IMR-90 (cell line): ENCODE measurements at regions not wholly inside any gene's neighbourhood (a gene's known extent, or its start where the extent isn't known, plus 50 kb on each side); places are given as distances from the start of the nearest gene placed in this dataset.

Source experiments
- BHLHE40 ChIP-seq: fragments of 150-350 bp; IDR thresholded peaks from 2 replicates; pipeline ENCODE4 v1.6.1; 2016; ENCODE audit warnings: mild to moderate bottlenecking, low read depth, low read length
- CEBPB ChIP-seq: IDR thresholded peaks from 2 replicates; pipeline ENCODE4 v1.6.1; 2012; ENCODE audit warnings: low read depth, low read length, improper control_type of control experiment
- ELK1 ChIP-seq: fragments of 150-350 bp; IDR thresholded peaks from 2 replicates; pipeline ENCODE4 v1.6.1; 2016; ENCODE audit warnings: low read depth, mild to moderate bottlenecking, low read length, moderate library complexity, borderline replicate concordance
- FOS ChIP-seq: fragments of 150-350 bp; IDR thresholded peaks from 2 replicates; pipeline ENCODE4 v1.6.1; 2016; ENCODE audit warnings: low read depth, low read length
- MAZ ChIP-seq: IDR thresholded peaks from 2 replicates; pipeline ENCODE4 v1.6.1; 2012; ENCODE audit warnings: low read depth, mild to moderate bottlenecking, low read length, improper control_type of control experiment, moderate library complexity, borderline replicate concordance
- MXI1 ChIP-seq: IDR thresholded peaks from 2 replicates; pipeline ENCODE4 v1.6.1; 2012; ENCODE audit warnings: low read depth, mild to moderate bottlenecking, low read length, moderate library complexity, borderline replicate concordance
- NFE2L2 ChIP-seq: fragments of 150-350 bp; IDR thresholded peaks from 2 replicates; pipeline ENCODE4 v1.6.1; 2016; ENCODE audit warnings: low read depth, mild to moderate bottlenecking, low read length
- POLR2A ChIP-seq: IDR thresholded peaks from 2 replicates; pipeline ENCODE4 v1.6.1; 2012; ENCODE audit warnings: mild to moderate bottlenecking, low read depth, low read length
- RAD21 ChIP-seq: IDR thresholded peaks from 2 replicates; pipeline ENCODE4 v1.6.1; 2012; ENCODE audit warnings: low read length, improper control_type of control experiment
- RCOR1 ChIP-seq: IDR thresholded peaks from 2 replicates; pipeline ENCODE4 v1.6.1; 2012; ENCODE audit warnings: mild to moderate bottlenecking, low read length, improper control_type of control experiment; ENCODE audit not compliant: insufficient replicate concordance
- RFX5 ChIP-seq: IDR thresholded peaks from 2 replicates; pipeline ENCODE4 v1.8.0; 2012; ENCODE audit warnings: low read depth, mild to moderate bottlenecking, low read length, moderate library complexity
- SMC3 ChIP-seq: fragments of 150-350 bp; IDR thresholded peaks from 2 replicates; pipeline ENCODE4 v1.6.1; 2016; ENCODE audit warnings: low read depth, mild to moderate bottlenecking, antibody characterized with exemption, low read length, moderate library complexity
- TF ChIP-seq, protein P1 (sequence below): conservative IDR thresholded peaks from 2 replicates; pipeline ENCODE4 v1.5.1; 2012; ENCODE audit warnings: mild to moderate bottlenecking, low read depth, low read length, improper control_type of control experiment

- TF ChIP-seq, protein P1, sequence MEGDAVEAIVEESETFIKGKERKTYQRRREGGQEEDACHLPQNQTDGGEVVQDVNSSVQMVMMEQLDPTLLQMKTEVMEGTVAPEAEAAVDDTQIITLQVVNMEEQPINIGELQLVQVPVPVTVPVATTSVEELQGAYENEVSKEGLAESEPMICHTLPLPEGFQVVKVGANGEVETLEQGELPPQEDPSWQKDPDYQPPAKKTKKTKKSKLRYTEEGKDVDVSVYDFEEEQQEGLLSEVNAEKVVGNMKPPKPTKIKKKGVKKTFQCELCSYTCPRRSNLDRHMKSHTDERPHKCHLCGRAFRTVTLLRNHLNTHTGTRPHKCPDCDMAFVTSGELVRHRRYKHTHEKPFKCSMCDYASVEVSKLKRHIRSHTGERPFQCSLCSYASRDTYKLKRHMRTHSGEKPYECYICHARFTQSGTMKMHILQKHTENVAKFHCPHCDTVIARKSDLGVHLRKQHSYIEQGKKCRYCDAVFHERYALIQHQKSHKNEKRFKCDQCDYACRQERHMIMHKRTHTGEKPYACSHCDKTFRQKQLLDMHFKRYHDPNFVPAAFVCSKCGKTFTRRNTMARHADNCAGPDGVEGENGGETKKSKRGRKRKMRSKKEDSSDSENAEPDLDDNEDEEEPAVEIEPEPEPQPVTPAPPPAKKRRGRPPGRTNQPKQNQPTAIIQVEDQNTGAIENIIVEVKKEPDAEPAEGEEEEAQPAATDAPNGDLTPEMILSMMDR, result no peak
- TF ChIP-seq FOS, result no peak
- no peak for TF ChIP-seq ELK1
- TF ChIP-seq CEBPB, result no peak
- TF ChIP-seq SMC3, result no peak
- no peak for TF ChIP-seq RFX5
- no peak for TF ChIP-seq POLR2A
- TF ChIP-seq MXI1, result no peak
- no peak for TF ChIP-seq MAZ
- TF ChIP-seq RCOR1, result no peak
- no peak for TF ChIP-seq NFE2L2
- no peak for TF ChIP-seq RAD21
- no peak for TF ChIP-seq BHLHE40
Measured at GRCh38 chr15:94844538-94845389, 613.4 kb downstream of the MCTP2 start.
